ENCODE measurements at regions not wholly inside any gene's neighbourhood (a gene's known extent, or its start where the extent isn't known, plus 50 kb on each side); places are given as distances from the start of the nearest gene placed in this dataset.

DNA sequence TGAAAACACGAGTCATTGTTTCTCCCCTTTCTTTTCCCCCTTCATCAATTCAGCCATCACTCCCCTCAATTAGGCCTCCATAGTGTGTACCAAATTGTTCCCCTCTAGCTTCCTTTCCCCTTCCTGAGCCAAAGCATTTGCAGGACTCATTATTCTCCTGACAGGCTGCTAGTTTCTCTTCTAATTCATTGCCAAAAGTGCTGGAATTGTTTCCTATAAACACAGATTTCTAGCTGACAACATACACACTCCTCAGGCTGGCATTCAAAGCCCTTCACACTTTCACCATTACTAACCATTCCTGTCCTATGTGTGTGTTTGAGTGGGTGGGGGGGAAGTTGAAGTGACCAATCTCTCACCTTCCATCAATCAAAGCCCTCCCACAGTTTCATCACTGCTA is 444.2 kb upstream of the OPRM1 start:
- TF ChIP-seq MAX (IDR thresholded peaks at IDR 0.05) = no peak
- TF ChIP-seq REST (IDR thresholded peaks at IDR 0.05) = no peak
- no peak for TF ChIP-seq GABPA (IDR thresholded peaks at IDR 0.05 in 1 of 2, conservative IDR thresholded peaks at IDR 0.05 in 1 of 2)
- TF ChIP-seq, protein P1, sequence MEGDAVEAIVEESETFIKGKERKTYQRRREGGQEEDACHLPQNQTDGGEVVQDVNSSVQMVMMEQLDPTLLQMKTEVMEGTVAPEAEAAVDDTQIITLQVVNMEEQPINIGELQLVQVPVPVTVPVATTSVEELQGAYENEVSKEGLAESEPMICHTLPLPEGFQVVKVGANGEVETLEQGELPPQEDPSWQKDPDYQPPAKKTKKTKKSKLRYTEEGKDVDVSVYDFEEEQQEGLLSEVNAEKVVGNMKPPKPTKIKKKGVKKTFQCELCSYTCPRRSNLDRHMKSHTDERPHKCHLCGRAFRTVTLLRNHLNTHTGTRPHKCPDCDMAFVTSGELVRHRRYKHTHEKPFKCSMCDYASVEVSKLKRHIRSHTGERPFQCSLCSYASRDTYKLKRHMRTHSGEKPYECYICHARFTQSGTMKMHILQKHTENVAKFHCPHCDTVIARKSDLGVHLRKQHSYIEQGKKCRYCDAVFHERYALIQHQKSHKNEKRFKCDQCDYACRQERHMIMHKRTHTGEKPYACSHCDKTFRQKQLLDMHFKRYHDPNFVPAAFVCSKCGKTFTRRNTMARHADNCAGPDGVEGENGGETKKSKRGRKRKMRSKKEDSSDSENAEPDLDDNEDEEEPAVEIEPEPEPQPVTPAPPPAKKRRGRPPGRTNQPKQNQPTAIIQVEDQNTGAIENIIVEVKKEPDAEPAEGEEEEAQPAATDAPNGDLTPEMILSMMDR (IDR thresholded peaks at IDR 0.05; ENCODE audit: low read depth, low read length, missing input control) = no peak
- TF ChIP-seq TAF1 (conservative IDR thresholded peaks at IDR 0.05) = no peak
- TF ChIP-seq RAD21 (IDR thresholded peaks at IDR 0.05) = no peak
- TF ChIP-seq FOXA1 (IDR thresholded peaks at IDR 0.05) = no peak
- TF ChIP-seq SP1 (IDR thresholded peaks at IDR 0.05) = no peak
- TF ChIP-seq HNF4A (conservative IDR thresholded peaks at IDR 0.05) = no peak
- TF ChIP-seq YY1 (IDR thresholded peaks at IDR 0.05) = no peak
